Embryonic facial prominence (tissue), 1 donor: ENCODE measurements at regions not wholly inside any gene's neighbourhood (a gene's known extent, or its start where the extent isn't known, plus 50 kb on each side); places are given as distances from the start of the nearest gene placed in this dataset.

Source experiments
- DNase-seq: peaks from one replicate; pipeline ENCODE4 v3.0.0-alpha.2; 2016; ENCODE audit errors: extremely low spot score

DNA sequence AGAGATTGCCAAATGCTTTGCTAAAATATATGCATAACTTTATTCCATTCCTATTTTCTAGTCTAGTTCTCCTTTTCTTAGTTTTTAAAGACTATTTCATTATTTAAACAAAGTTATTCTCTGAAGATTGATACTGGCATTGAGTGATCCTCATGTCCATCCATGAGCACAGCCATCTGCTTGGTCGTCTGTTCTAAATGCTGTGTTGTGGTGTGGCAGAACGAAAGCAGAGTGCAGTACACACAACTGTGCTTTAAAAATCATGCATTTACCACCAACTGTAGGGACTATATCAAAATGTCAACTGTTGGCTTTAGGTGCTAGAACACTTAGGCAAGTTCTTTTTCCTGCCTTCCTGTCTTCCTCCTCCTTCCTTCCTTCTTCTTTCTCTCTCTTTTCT lies 226.6 kb downstream of the ACKR3 start:
- DNase-seq = no peak

DNA sequence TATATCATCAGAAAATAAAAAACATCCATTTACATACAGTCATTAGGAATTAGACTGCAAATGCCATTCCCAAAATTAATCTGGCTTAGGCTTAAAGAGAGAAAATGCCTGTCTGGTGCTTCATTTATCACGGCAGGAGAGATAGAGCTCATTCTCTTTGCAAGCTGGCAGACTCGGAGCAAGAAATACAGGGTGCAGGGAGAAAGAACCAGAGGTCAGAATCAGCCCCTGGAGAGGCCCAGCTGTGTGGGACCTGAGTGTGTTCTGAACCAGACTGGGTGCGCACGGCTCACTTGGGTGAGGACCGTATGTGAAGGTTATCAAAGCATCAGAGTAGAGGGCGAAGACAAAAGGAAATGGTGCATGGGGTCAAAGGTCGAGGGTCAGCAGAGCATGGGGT lies 227.8 kb downstream of the ACKR3 start:
- DNase-seq = no peak

DNA sequence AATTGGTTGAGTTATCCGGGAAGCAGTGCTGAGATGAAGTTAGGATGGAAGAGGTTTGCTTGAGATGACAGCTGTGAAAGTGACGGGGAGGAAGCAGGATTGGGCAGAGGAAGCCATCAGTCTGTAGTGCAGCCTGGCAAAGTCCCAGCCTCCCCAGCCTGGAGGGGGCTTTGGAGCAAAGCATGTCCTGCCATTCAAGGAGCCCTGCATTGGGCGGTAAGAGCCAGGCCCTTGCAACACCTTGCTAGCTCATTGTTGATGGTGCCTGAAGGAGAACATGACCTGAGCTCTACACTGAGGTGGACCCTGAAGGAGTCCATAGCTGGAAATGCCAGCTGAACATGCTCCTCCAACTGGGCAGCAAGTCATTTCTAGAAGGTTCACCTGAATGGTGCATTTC lies 228.9 kb downstream of the ACKR3 start:
- no peak for DNase-seq

DNA sequence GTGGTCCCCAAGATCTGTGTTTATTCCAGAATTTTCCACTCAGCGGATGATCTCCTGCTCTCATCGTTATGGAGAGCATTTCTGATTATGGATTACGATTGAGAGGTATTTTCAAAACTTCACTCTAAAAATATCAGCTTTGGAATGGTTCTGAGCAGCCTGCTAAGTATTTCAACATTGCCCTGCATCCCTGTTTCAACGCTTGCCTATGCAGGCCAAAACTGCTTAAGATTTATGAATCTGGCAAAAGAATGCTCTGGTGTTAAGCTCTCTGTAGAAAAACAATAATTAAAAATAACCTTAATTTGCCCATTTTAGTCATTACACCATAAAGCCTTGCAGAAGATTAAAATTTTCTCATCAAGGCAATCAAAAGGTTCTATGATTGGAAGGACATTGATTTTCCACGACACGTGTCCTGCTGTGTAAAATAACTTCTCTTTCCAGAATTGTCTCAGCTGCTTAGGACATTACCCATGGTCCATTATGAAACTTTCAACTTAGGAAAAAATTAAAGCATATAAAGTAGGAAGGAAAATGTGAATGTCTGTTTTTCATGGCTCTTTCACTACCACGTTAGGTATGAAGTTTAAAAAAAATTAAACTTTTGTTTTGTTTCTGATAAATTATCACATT lies 229.9 kb downstream of the ACKR3 start:
- no peak for DNase-seq

DNA sequence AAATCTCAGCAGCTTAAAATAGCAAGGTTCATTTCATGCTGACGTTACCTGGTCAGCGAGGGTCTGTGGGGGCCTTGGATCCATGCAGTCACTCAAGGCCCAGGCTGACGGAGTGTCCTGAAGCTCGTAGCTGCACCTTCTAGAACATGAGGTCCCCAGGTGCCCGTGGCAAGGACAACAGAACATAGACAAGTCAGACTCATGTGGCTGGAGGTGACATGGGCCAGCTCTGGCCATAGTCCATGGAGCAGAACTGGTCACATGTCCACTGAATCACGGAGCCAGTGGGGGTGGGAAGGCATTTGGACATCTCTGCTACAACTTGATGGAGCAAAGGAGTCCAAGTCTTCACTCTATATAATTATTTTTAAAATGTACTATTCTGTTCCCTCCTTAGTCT lies 233.2 kb downstream of the ACKR3 start:
- no peak for DNase-seq

DNA sequence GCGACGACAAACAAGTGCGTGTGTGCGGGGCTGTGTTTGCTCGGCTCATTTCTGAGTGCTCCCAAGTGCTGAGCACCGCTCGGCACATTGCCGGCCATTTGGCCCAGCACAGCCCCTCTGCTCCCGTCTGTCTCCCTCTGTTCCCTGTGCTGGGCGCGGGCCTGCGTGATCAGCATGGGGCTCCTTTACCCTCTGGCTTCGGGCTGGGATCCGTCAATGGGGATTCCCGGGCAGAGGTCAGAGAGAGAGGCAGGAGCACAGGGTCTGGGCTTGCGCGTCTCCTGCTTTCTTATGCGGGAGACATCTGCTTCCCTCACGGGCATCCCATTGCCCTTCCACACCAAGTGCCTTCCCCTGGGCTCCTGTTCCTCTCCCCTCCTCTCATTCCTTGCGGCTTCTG lies 234.0 kb downstream of the ACKR3 start:
- DNase-seq = no peak

DNA sequence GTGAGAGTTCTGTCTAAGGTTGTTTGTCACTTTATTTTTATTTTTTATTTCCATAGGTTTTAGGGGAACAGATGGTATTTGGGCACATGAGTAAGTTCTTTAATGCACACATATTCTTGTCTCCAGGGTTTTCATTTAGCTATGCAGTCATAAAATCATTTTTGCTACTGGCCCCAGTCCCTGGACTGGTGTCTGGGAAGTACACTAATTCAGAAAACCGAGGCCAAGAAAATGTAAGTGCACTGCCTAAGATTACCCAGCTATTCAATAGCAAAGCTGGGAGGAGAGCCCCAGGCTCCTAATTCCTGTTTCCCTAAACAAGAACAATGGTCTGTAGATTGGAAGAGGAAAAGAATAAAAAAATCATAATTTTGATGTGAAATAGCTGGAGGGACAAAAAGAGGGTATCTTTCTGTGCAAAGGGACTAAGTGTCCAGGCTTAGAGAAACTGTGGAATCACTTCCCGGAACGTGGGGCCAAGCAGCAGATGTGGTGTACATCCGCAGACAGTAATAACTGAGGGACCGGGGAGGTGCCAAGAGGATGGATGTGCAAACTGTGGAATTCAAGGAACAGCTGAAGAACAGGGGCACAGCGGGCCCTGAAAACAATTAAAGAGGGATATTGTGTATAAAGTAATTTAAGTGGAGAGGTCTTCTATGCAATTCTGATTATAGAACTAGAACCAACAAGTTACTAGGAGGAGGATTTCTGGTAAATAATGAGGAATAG lies 236.3 kb downstream of the ACKR3 start:
- no peak for DNase-seq

DNA sequence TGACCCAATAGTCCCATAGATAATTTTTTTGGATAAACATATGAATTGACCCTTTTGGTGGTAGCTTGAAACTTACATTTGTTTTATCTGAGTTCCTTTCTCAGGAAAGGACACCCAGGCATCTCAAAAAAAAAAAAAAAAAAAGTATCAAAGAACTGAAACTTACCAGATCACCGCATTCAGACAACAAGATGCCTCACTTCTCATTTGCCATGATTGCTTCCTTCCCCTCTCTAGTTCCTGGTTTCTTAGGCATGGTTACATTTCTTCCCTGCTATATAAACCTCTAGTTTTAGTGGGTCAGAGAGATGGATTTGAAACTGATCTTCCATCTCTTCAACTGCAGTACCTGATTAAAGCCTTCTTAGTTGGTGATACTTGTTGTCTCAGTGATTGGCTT lies 240.1 kb downstream of the ACKR3 start:
- no peak for DNase-seq

DNA sequence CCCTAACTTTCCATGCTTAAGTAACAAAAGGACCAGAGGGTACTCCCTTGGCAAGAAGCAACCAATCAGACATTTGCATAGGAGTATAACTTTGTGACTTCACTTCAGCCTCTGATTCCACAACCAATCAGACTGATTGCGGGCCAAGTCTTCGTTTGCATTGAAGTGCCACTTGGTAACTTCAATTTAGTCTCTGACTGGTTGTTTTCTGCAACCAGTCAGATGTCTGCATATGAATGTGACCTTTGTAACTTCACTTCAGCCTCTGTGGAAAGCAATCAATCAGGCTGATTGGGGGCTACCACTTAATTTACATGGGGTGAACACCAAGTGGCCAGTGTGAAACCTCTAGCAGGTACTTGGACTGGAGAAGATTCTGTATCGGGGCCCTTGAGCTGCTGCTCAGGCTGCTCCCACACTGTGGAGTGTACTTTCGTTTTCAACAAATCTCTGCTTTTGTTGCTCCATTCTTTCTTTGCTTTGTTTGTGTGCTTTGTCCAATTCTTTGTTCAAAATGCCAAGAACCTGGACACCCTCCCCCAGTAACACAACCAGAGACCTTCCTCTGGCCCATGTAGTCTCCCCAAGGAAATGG lies 241.5 kb downstream of the ACKR3 start:
- DNase-seq = no peak

DNA sequence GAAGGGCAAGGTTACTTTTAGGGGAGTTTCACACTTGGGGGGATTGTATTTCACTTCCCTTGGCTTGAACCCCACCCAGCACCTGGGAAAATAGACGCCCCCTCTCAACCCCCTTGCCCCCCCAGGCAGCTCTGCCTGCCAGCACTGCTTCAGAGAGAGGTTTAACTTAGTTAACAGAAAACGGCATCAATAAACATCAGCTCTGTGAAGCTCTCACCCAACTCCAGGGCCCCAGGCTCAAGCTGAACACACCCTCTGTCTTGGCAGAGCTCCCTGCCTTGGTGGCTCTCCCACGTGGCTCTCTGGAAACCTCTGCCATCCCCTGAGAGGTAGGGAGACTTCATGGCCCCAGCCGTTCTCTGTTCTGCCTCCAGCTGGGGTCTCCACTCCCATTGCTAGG lies 244.1 kb downstream of the ACKR3 start:
- peak; percentile 74 for DNase-seq

DNA sequence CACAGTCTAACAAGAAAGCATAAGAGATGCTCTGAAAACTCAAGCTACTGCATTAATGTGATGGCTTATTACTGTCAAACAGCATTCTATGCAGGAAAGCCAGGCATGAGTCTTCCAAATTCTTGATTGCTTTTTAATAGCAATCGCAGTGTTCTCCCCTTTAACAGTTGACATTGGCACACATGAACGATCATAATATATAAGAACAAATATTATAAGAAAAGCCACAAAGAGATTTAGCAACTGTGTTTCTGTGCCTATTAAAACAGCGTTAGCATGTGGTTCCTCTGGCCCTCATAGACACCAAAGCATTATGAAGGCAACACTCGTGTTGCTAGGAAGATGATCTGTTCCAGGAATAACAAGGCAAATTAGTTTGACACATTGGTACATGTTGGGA lies 245.0 kb downstream of the ACKR3 start:
- DNase-seq = no peak

DNA sequence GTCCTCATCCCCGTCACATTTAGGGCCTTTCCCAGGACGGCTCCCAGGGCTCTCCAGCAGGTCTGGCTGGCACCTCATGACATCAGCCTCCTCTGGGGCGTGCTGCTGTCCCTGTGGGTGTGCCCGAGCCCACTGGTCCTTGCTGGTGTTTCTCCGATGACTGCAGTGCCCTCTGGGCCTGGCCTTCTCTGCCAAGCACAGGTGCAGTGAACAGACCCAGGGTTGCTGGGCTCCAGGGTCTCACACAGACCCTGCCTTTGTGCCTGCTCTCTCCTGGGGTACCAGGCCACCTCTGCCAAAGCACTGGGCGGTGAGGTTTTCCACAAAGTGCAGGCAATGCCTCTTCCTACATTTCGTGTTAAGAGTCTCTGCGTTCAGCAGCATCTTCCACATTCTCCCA lies 246.1 kb downstream of the ACKR3 start:
- DNase-seq = no peak

DNA sequence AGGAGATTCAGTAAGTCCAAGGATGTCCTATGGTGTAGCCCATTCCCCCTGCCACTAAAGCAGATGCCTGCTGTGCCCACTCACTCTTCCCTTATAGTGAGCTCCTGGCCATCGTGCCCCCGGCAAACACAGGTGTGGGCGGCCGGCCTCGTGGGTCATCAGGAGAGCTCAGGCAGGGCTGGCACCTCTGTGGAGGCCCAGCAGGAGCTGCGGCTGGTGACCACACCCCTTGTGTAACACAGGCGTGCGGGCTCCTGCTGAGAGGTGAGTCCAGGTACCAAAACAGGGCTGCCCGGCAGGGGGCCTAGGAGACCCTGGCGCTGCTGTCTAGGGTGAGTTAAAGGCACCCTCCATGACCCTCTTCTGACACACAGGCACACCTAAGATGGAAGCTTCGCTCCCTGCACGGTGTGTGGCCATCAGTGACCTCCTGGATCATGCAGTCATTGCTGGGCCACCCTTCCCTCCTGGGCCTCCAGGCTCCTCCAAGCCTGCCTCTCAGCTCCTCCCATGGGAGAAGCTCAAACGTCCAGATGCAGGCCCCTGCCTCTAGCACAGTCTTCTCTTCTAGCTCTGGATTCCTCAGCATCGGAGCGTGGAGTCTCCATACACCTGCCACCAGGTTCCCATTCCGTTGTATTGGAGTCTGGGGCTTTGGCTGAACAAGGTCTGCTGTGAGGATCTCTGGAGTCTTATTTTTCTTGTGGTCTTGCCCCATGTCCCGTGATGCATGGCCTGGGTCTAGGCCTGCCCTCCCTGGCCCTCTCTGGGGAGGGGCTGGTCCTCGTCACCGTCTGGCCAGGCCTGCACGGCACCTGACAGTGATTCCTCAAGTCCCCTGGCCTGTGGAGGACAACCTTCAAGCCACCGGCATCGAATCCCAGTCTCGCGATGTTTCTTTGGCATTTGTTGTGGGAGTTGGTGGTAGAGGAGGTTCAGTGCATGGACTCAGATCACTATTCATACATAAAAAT lies 246.9 kb downstream of the ACKR3 start:
- no peak for DNase-seq

DNA sequence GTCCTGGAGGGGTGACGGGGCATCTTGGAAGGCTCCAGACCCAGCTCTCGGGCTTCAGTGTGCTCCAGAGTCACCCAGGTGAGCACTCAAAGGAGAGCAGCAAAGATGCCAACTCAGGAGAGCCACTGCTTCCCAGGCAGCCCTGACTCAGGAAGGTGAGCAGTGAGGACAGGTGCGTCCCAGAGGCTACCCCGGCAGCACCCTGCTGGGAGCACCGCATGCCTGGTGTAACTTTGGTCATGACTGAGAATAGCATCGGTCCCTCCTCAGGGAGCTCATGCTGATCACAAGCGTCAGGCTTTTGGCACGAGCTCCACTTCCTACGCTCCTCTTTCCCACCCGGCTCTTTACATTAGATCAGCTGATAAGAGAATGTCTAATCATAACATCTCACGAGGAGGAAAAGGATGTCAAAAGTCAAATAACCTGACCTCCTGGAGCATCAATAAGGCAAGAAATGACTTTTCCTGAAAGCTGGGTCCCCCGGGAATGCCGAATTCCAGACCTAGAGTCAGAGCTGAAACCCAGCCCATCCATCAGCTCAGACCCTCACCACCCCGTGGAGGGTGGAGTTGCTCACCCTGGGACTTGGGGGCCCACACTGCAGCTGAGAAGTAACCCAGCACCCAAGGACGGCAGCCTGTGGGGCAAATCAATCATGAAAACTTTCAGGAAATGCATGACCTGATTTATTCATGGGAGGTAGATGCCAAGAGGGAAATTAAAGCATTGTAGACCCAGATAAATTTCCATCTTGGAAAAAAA lies 248.8 kb downstream of the ACKR3 start:
- no peak for DNase-seq

DNA sequence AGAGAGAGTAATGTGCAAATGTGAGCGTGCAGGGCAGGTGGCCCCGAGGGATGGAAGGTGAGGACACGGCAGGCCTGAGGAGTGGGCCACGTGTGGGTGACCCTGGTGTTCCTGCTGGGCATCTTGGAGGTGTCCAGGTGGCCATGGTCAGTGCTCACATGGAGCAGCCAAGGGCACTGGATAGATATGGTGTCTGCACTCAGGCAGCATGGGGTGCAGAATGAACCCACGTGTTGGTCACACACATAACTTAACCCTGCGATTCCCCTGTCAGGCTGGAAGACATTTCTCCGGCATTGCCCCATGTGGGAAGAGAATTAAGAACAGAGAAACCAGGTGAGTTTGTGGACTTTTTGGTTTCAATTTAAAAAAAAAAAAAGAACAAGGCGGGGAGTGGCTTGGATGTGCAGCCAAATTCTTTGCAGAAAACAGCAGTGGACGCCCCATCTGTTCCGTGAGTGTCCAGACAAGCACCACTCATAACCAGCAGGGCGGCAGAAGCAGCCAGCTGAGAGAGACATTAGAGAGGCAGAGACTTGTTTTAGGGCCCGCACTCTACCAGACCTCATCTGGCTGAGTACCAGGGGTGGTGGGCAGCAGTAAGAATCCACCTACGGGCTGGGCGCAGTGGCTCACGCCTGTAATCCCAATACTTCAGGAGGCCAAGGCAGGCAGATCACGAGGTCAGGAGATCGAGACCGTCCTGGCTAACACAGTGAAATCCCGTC lies 249.8 kb downstream of the ACKR3 start:
- DNase-seq = no peak

DNA sequence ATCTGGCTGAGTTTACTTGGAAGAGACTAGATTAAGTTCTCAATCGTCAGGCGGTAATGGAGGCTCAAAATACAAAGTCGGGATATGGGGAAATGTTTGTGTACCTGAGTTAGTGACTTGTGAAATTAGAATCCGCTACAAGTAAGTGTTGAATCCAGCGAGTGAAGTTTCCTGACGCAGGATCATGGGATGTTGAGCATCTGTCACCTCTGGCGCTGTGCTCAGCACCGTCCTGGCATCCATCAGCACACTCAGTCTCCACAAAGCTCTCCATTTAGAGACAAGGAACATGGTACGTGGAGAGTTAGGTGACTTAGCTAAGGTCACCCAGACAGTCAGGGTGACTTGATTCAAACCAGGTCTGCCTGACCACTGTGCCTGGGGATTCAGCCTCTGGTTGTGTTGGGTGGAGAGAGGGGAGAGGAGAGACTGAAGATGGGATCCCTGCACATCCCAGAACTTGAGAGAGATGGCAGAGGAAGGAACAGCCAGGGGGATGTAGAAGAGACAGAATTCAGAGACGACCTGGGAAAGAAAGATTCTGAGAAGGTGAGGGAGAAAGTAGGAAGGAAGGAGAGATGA lies 251.2 kb downstream of the ACKR3 start:
- DNase-seq = no peak

DNA sequence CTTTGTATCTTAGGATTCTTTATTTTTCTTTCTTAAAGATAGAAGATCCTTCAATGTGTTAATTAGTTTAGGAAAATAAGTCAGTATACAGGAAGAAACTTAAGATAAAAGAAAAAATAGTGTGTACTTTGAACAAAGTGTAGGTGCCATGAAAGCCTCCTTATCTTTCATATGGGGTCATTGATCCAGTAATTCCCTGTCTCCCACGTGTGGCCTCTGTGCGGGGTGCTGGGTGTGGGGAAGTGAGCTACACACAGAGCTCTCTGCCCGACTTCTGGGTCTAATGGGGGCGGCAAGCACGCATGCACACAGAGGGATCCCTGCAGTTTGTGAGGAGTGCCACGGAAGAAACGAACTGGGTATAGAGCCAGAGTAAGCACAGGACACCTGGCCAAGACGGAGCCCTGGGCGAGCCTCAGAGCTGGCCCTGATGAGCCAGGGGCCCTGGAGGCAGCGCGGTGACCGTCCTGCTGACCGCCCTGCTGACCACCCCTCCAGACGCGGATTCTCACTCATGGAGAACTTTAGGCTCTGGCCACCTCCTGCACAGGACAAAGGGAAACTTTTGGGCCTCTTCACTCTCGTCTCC lies 253.5 kb downstream of the ACKR3 start:
- no peak for DNase-seq

DNA sequence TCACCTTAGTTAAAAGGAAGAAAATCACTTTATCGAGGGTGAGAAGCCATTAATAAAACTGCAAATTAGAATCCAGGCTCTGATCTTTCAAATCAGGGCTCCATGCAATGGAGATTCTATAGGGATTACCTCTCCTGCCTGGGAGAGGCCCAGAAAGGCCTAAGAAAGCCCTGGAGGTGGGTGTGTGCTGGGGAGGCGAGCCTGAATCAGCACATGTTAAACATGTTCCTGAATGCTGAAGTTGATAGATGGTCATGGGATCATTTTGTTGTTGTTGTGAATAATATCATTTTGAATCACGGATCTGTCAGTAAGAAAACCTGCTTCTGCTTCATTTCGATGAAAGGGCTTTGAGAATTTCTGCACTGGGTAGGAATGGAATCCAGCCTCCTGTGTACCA lies 254.3 kb downstream of the ACKR3 start:
- no peak for DNase-seq

DNA sequence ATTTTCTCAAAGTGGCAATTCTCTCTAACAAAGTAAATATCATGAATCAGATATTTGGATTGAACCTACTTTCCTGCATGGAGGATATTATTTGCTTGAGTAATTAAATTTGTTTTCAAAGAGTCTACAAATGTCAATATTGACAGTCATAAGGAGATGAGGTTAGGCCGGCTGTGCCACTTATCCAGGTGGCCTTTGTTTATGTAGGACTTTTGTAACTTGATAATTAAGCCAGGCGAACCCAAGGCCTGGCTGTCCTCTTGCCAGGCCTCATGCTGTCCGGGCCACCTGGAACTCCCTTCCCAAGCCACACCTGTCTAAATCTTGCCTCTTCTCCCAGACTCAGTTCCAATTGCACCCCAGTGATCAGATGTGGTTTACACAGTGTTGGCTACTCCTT lies 255.2 kb downstream of the ACKR3 start:
- DNase-seq = no peak

DNA sequence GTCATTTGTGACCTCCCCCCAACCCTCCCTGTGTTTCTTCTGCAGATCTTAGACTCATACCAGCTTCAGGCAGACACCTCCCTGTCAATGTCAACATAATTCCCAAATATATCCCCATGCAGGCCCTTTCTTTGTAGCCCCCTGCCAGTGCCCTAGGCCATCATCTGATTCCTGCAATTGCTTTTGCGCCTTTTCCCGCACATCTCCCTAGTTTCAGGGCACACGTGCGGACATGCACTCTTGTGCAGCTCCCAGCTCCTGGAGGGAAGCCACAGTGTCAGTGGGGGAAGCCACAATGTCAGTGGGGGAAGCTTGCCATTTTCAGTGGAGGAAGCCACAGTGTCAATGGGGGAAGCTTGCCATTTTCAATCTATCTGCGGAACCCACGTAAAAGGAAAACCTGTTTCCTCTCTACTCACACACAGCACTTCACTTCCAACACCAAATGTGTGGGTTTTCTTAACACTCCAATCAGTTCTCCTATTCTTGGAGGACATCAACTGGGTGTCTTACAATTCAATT lies 256.4 kb downstream of the ACKR3 start:
- DNase-seq = no peak
